ENCODE measurements at regions not wholly inside any gene's neighbourhood (a gene's known extent, or its start where the extent isn't known, plus 50 kb on each side); places are given as distances from the start of the nearest gene placed in this dataset.
"Not testable (repeated sequence)": the region's sequence is repeated elsewhere in the genome, so short reads cannot be mapped to it uniquely, and the experiment has no call there.

- TF ChIP-seq, protein P1, sequence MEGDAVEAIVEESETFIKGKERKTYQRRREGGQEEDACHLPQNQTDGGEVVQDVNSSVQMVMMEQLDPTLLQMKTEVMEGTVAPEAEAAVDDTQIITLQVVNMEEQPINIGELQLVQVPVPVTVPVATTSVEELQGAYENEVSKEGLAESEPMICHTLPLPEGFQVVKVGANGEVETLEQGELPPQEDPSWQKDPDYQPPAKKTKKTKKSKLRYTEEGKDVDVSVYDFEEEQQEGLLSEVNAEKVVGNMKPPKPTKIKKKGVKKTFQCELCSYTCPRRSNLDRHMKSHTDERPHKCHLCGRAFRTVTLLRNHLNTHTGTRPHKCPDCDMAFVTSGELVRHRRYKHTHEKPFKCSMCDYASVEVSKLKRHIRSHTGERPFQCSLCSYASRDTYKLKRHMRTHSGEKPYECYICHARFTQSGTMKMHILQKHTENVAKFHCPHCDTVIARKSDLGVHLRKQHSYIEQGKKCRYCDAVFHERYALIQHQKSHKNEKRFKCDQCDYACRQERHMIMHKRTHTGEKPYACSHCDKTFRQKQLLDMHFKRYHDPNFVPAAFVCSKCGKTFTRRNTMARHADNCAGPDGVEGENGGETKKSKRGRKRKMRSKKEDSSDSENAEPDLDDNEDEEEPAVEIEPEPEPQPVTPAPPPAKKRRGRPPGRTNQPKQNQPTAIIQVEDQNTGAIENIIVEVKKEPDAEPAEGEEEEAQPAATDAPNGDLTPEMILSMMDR (conservative IDR thresholded peaks at IDR 0.05; ENCODE audit: low read depth, low read length) = no peak
- H3K4me3 ChIP-seq (ENCODE audit: low read length) = no peak overlapping the region
- no peak for DNase-seq (ENCODE audit: low read depth)
Measured at GRCh38 chr10:123355748-123356481, 201.7 kb downstream of the BUB3 start.

DNA sequence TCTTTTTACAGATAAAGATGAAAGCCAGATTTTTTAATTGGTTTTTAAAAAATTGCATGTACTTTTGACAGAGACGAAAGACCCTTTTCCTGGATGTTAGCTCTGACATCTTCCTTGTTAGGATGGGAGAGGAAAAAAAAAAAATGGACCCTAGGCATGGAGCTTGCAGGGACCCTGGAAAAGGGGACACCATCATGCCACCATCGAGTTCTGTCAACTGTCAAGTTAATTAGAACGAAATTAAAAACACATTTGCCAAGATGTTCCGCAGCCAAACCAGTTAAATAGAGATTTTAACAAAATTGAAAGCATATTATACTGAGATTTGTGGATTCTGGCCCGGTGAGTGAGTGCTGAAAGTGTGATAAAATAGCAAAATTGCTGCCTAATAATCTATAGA lies 202.6 kb downstream of the BUB3 start:
- no peak for DNase-seq (ENCODE audit: low read depth)
- TF ChIP-seq, protein P1 (conservative IDR thresholded peaks at IDR 0.05; ENCODE audit: low read depth, low read length) = no peak
- no peak overlapping the region for H3K4me3 ChIP-seq (ENCODE audit: low read length)

- H3K4me3 ChIP-seq (ENCODE audit: low read length) = no peak overlapping the region
- DNase-seq (ENCODE audit: low read depth) = no peak
- TF ChIP-seq, protein P1 (conservative IDR thresholded peaks at IDR 0.05; ENCODE audit: low read depth, low read length) = no peak
Measured at GRCh38 chr10:123357421-123357930, 203.3 kb downstream of the BUB3 start.

DNA sequence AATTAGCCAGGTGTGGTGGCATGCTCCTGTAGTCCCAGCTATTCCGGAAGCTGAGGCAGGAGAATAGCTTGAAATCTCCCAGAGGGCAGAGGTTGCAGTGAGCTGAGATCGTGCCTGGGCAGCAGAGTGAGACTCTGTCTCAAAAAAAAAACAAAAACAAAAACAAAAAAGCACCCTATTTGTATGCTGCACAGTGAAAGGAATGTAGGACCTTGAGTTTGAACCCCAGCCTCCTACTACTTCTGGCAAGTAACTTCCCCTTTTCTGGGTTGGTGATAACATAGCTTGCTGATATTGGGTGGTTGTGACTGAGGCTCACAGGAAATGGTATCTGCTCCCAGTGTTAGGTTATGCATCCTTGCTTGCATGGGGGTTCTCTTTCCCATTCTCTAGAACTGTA lies 205.3 kb downstream of the BUB3 start:
- DNase-seq (ENCODE audit: low read depth) = no peak
- TF ChIP-seq, protein P1 (conservative IDR thresholded peaks at IDR 0.05; ENCODE audit: low read depth, low read length) = no peak
- H3K4me3 ChIP-seq (ENCODE audit: low read length) = no peak overlapping the region

- TF ChIP-seq, protein P1 (conservative IDR thresholded peaks at IDR 0.05; ENCODE audit: low read depth, low read length) = no peak
- no peak overlapping the region for H3K4me3 ChIP-seq (ENCODE audit: low read length)
- no peak for DNase-seq (ENCODE audit: low read depth)
Measured at GRCh38 chr10:123361832-123362231, 207.6 kb downstream of the BUB3 start.

DNA sequence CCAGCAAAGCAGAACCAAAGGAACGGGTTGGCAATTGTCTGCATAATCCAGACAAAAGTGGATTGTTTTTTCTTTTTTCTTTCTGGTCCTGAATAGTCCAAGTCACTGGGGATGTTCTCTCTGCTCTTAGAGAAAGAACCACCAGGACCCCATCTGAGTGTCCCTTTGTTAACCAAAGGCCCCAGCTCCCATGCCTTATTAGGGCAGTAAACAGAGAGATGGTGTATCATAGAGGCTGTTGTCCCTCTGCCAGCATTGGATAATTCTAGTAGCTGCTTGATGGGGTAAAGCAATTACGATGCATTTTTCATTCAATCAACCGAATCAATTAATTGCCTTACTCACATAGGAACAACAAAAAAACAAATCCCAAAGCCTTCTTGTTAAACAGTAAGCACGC lies 213.0 kb downstream of the BUB3 start:
- no peak overlapping the region for H3K4me3 ChIP-seq (ENCODE audit: low read length)
- DNase-seq (ENCODE audit: low read depth) = no peak
- TF ChIP-seq, protein P1 (conservative IDR thresholded peaks at IDR 0.05; ENCODE audit: low read depth, low read length) = no peak

- H3K4me3 ChIP-seq (ENCODE audit: low read length); DNase-seq (ENCODE audit: low read depth): not testable (repeated sequence)
Measured at GRCh38 chr10:123371626-123372025, 217.4 kb downstream of the BUB3 start.
